OCI-LY3 (cell line): ENCODE measurements at regions not wholly inside any gene's neighbourhood (a gene's known extent, or its start where the extent isn't known, plus 50 kb on each side); places are given as distances from the start of the nearest gene placed in this dataset.

Source experiments
- H2AFZ ChIP-seq: fragments of 200-600, 300-600 bp; shearing (Covaris generic); 2 replicates; pipeline ENCODE4 v1.6.0; 2014; ENCODE audit warnings: antibody characterized with exemption, low read depth, low read length
- H3K27ac ChIP-seq: fragments of 200-600, 300-600 bp; sonication (generic); 2 replicates; pipeline ENCODE4 v1.5.1; 2014; ENCODE audit warnings: mild to moderate bottlenecking, low read length, moderate library complexity, mixed read lengths
- H3K27me3 ChIP-seq: fragments of 200-600, 300-600 bp; sonication (generic); 2 replicates; pipeline ENCODE4 v1.6.1; 2014; ENCODE audit warnings: low read depth, low read length, mixed read lengths
- H3K36me3 ChIP-seq: fragments of 200-600, 300-600 bp; sonication (generic); replicated peaks from 2 replicates; pipeline ENCODE3; 2014; ENCODE audit warnings: low read depth, low read length, mixed read lengths
- H3K4me1 ChIP-seq: fragments of 300-600, 200-600 bp; sonication (generic); 2 replicates; pipeline ENCODE4 v1.6.1; 2014; ENCODE audit warnings: low read length, mixed read lengths
- H3K4me2 ChIP-seq: fragments of 200-600, 300-600 bp; sonication (generic); 2 replicates; pipeline ENCODE4 v1.6.1; 2014; ENCODE audit warnings: low read length, mixed read lengths
- H3K4me3 ChIP-seq: fragments of 300-600, 200-600 bp; sonication (generic); 2 replicates; pipeline ENCODE4 v1.5.1; 2014; ENCODE audit warnings: antibody characterized with exemption, mild to moderate bottlenecking, low read length, moderate library complexity
- H3K79me2 ChIP-seq: fragments of 300-600, 200-600 bp; shearing (Covaris generic); 2 replicates; pipeline ENCODE4 v1.6.1; 2014; ENCODE audit warnings: mild to moderate bottlenecking, low read length, mixed read lengths
- H3K9ac ChIP-seq: fragments of 300-600, 200-600 bp; shearing (Covaris generic); 2 replicates; pipeline ENCODE4 v1.6.0; 2014; ENCODE audit warnings: mild to moderate bottlenecking, low read length, moderate library complexity
- H3K9me3 ChIP-seq: fragments of 200-600, 300-600 bp; shearing (Covaris generic); 2 replicates; pipeline ENCODE4 v1.6.1; 2014; ENCODE audit warnings: low read length, mixed read lengths; ENCODE audit not compliant: insufficient read depth
- H4K20me1 ChIP-seq: fragments of 200-600, 300-600 bp; sonication (generic); 2 replicates; pipeline ENCODE4 v1.6.1; 2016; ENCODE audit warnings: low read length, mixed read lengths; ENCODE audit not compliant: insufficient read depth
- EZH2phosphoT487 ChIP-seq: fragments of 200-600 bp; shearing (Covaris generic); IDR thresholded peaks from 2 replicates; pipeline ENCODE4 v1.6.1; 2018; ENCODE audit warnings: antibody characterized with exemption, mixed run types, low read depth
- TF ChIP-seq, protein P1 (sequence below): fragments of 200-600, 300-600 bp; sonication (generic); IDR thresholded peaks from 2 replicates; pipeline ENCODE4 v1.5.1; 2014; ENCODE audit warnings: antibody characterized with exemption, low read length, low read depth

GRCh38 chr3:64431526-64432091 is 206.3 kb upstream of the PRICKLE2 start:
- H3K9ac ChIP-seq: no peak overlapping the region
- H3K4me3 ChIP-seq: no peak overlapping the region
- H3K27ac ChIP-seq: no peak overlapping the region
- TF ChIP-seq, protein P1, sequence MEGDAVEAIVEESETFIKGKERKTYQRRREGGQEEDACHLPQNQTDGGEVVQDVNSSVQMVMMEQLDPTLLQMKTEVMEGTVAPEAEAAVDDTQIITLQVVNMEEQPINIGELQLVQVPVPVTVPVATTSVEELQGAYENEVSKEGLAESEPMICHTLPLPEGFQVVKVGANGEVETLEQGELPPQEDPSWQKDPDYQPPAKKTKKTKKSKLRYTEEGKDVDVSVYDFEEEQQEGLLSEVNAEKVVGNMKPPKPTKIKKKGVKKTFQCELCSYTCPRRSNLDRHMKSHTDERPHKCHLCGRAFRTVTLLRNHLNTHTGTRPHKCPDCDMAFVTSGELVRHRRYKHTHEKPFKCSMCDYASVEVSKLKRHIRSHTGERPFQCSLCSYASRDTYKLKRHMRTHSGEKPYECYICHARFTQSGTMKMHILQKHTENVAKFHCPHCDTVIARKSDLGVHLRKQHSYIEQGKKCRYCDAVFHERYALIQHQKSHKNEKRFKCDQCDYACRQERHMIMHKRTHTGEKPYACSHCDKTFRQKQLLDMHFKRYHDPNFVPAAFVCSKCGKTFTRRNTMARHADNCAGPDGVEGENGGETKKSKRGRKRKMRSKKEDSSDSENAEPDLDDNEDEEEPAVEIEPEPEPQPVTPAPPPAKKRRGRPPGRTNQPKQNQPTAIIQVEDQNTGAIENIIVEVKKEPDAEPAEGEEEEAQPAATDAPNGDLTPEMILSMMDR: no peak
- no peak for TF ChIP-seq EZH2phosphoT487
- no peaks in the 10 kb centered on the region for H3K27me3 ChIP-seq
- H3K9me3 ChIP-seq: no peaks in the 10 kb centered on the region
- H3K79me2 ChIP-seq: no peaks in the 10 kb centered on the region
- H3K4me2 ChIP-seq: no peak overlapping the region
- no peaks in the 10 kb centered on the region for H3K36me3 ChIP-seq
- no peaks in the 10 kb centered on the region for H4K20me1 ChIP-seq
- no peak overlapping the region for H2AFZ ChIP-seq
- H3K4me1 ChIP-seq: no peaks in the 10 kb centered on the region

DNA sequence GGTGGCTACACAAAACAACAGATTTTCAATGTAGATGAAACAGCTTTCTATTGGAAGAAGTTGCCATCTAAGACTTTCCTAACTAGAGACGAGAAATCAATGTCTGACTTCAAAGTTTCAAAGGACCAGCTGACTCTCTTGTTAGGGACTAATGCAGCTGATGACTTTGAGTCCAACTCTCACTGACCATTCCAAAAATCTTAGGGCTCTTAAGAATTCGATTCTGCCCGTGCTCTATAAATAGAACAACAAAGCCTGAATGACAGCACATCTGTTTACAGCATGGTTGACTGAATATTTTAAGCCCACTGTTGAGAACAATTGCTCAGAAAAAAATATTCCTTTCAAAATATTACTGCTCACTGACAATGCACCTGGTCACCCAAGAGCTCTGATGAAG is 202.4 kb upstream of the PRICKLE2 start:
- Histone ChIP-seq H4K20me1 (no peaks in the 10 kb centered on the region), H3K4me3 (no peak overlapping the region), H3K36me3 (no peaks in the 10 kb centered on the region), H3K9ac (no peak overlapping the region), H3K27me3 (no peaks in the 10 kb centered on the region), H3K4me2 (no peak overlapping the region), H3K79me2 (no peaks in the 10 kb centered on the region), H3K4me1 (no peaks in the 10 kb centered on the region), H3K27ac (no peak overlapping the region), H2AFZ (no peak overlapping the region), H3K9me3 (no peaks in the 10 kb centered on the region)
- no peak for TF ChIP-seq EZH2phosphoT487
- TF ChIP-seq, protein P1: no peak

DNA sequence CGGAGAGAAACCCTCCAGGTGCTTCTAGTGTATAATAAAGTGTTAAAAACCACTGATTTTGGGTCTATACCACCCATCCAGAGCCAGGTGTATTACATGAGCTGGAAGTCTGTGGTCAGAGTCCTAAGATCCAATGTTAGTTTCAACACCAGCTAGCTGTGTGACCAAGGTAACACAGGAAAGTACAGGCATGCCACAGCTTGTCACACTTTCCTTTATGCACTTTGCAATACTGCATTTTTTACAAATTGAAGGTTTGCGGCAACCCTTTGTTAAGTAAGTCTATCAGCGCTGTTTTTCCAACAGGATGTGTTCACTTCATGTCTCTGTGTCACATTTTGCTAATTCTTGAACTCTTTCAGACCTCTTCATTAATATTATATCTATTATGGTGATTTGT is 201.3 kb upstream of the PRICKLE2 start:
- H3K79me2 ChIP-seq: no peaks in the 10 kb centered on the region
- H3K4me1 ChIP-seq: no peaks in the 10 kb centered on the region
- H4K20me1 ChIP-seq: no peaks in the 10 kb centered on the region
- no peak overlapping the region for H3K4me3 ChIP-seq
- H3K4me2 ChIP-seq: no peak overlapping the region
- no peaks in the 10 kb centered on the region for H3K36me3 ChIP-seq
- no peak overlapping the region for H3K9ac ChIP-seq
- H3K27me3 ChIP-seq: no peaks in the 10 kb centered on the region
- H2AFZ ChIP-seq: no peak overlapping the region
- TF ChIP-seq, protein P1: no peak
- no peak overlapping the region for H3K27ac ChIP-seq
- H3K9me3 ChIP-seq: no peaks in the 10 kb centered on the region

DNA sequence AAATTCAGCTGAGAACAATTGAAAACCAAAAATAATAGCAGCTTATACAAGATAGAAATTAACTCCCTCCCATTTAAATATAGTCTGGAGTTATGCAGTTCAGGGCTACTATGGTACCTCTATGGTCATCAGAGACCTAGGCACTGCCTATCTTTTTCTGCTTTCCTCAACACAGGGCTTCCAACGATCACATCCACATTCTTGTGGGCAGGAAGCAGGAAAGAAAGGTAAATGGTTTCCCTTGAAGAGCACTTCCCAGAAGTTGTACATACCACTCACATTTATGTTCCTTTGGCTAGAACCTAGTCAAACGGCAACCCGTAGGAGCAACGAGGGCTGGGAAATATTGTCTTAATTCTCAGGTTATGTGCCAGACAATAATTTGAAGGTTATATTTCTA is 197.7 kb upstream of the PRICKLE2 start:
- Histone ChIP-seq H3K4me2 (no peak overlapping the region), H3K27ac (no peak overlapping the region), H3K9ac (no peak overlapping the region), H3K4me1 (0 out of 2 replicates have a peak, but pooled peaks cover 4% of the 10 kb centered on the region), H3K36me3 (no peaks in the 10 kb centered on the region), H3K9me3 (no peaks in the 10 kb centered on the region), H2AFZ (no peak overlapping the region), H3K27me3 (no peaks in the 10 kb centered on the region), H3K4me3 (no peak overlapping the region), H4K20me1 (no peaks in the 10 kb centered on the region), H3K79me2 (no peaks in the 10 kb centered on the region)
- TF ChIP-seq, protein P1: no peak
